ENCODE measurements at regions not wholly inside any gene's neighbourhood (a gene's known extent, or its start where the extent isn't known, plus 50 kb on each side); places are given as distances from the start of the nearest gene placed in this dataset.

- TF ChIP-seq POLR2A (IDR thresholded peaks at IDR 0.05) (no peak), CTCF (IDR thresholded peaks at IDR 0.05) (no peak)
- no peak for DNase-seq
- 93 to 95% methylated on average over 31 to 32 of the region's 32 CpGs for WGBS, 2 donors
- no peaks in the 10 kb centered on the region for H3K27me3 ChIP-seq
- H3K36me3 ChIP-seq: no peaks in the 10 kb centered on the region
- no peak overlapping the region for H3K27ac ChIP-seq
- no peaks in the 10 kb centered on the region for H3K9me3 ChIP-seq
- H3K4me3 ChIP-seq (replicated peaks in 1 of 3): no peak overlapping the region
- intact Hi-C loops (cut with DNase I): loop anchor here (5.0 kb wide), 1 partner anchor 673 kb away; no protein-coding TSS in a partner anchor
- H3K4me1 ChIP-seq: peaks cover 11 to 14% of the 10 kb centered on the region in 2 donors
Observed at GRCh38 chr7:156470399-156471320, 169.9 kb upstream of the RNF32 start.

- 79 to 81% methylated on average over 11 of the region's 11 CpGs for WGBS, 2 donors
- H3K4me3 ChIP-seq (replicated peaks in 1 of 3): no peak overlapping the region
- no peak for DNase-seq
- no peak for TF ChIP-seq POLR2A (IDR thresholded peaks at IDR 0.05)
- TF ChIP-seq CTCF (IDR thresholded peaks at IDR 0.05): no peak
- intact Hi-C loops (cut with DNase I): no loop called here
- no peaks in the 10 kb centered on the region for H3K9me3 ChIP-seq
- peaks cover 8% of the 10 kb centered on the region in 2 donors for H3K4me1 ChIP-seq
- H3K36me3 ChIP-seq: no peaks in the 10 kb centered on the region
- no peak overlapping the region for H3K27ac ChIP-seq
- H3K27me3 ChIP-seq: no peaks in the 10 kb centered on the region
Observed at GRCh38 chr7:156466955-156467625, 173.5 kb upstream of the RNF32 start.

- Histone ChIP-seq H3K4me1 (peaks cover 8% of the 10 kb centered on the region in 2 donors), H3K4me3 (replicated peaks in 1 of 3) (no peak overlapping the region), H3K36me3 (no peaks in the 10 kb centered on the region), H3K27ac (peak overlapping the region in 2 of 3 donors; percentile 3 to 32), H3K27me3 (no peaks in the 10 kb centered on the region), H3K9me3 (no peaks in the 10 kb centered on the region)
- intact Hi-C loops (cut with DNase I): no loop called here
- peak; percentile 58 to 65 for DNase-seq
- 14% methylated on average over 13 of the region's 13 CpGs for WGBS, 2 donors
- TF ChIP-seq POLR2A (IDR thresholded peaks at IDR 0.05): no peak
- no peak for TF ChIP-seq CTCF (IDR thresholded peaks at IDR 0.05)
Observed at GRCh38 chr7:156466272-156466671, 174.3 kb upstream of the RNF32 start.

- no peak overlapping the region for H3K4me3 ChIP-seq (replicated peaks in 1 of 3)
- DNase-seq: no peak
- WGBS, 2 donors: 86 to 96% methylated on average over 10 of the region's 10 CpGs
- no peaks in the 10 kb centered on the region for H3K27me3 ChIP-seq
- TF ChIP-seq CTCF (IDR thresholded peaks at IDR 0.05) (no peak), POLR2A (IDR thresholded peaks at IDR 0.05) (no peak)
- intact Hi-C loops (cut with DNase I): no loop called here
- peaks cover 8% of the 10 kb centered on the region in 2 donors for H3K4me1 ChIP-seq
- no peaks in the 10 kb centered on the region for H3K9me3 ChIP-seq
- H3K27ac ChIP-seq: no peak overlapping the region
- no peaks in the 10 kb centered on the region for H3K36me3 ChIP-seq
Observed at GRCh38 chr7:156465186-156465585, 175.4 kb upstream of the RNF32 start.

- intact Hi-C loops (cut with DNase I): no loop called here
- 81 to 86% methylated on average over 10 of the region's 10 CpGs for WGBS, 2 donors
- Histone ChIP-seq H3K27me3 (no peaks in the 10 kb centered on the region), H3K4me3 (replicated peaks in 1 of 3) (no peak overlapping the region), H3K9me3 (no peaks in the 10 kb centered on the region), H3K4me1 (peaks cover 8% of the 10 kb centered on the region in 2 donors), H3K36me3 (no peaks in the 10 kb centered on the region), H3K27ac (no peak overlapping the region)
- TF ChIP-seq POLR2A (IDR thresholded peaks at IDR 0.05) (no peak), CTCF (IDR thresholded peaks at IDR 0.05) (no peak)
- DNase-seq: no peak
Observed at GRCh38 chr7:156464339-156464738, 176.2 kb upstream of the RNF32 start.

All from thyroid gland (tissue), 4 donors.